Liver (tissue), 8 donors: ENCODE measurements at regions not wholly inside any gene's neighbourhood (a gene's known extent, or its start where the extent isn't known, plus 50 kb on each side); places are given as distances from the start of the nearest gene placed in this dataset.

Experiments
- DNase-seq: peaks from one replicate; pipeline ENCODE4 v3.0.0-alpha.2; 2017; ENCODE audit warnings: low spot score
- H3K27ac ChIP-seq, 2 donors: one replicate each; pipeline ENCODE4 v1.7.0; 2013; ENCODE audit warnings: inconsistent platforms in 2 of 2, low read length in 2 of 2, control low read depth in 1 of 2, low read depth in 1 of 2, mild to moderate bottlenecking in 1 of 2
- H3K27me3 ChIP-seq, 4 donors: one replicate each; pipeline versions ENCODE4 v1.6.1 to v1.7.0; 2013; ENCODE audit warnings: low read length in 3 of 4, inconsistent platforms in 1 of 4, mild to moderate bottlenecking in 1 of 4, moderate library complexity in 1 of 4; ENCODE audit not compliant: control insufficient read depth in 4 of 4, insufficient read depth in 4 of 4
- H3K36me3 ChIP-seq, 4 donors: one replicate each; pipeline versions ENCODE4 v1.6.1 to v1.7.0; 2013; ENCODE audit warnings: low read length in 3 of 4, mild to moderate bottlenecking in 3 of 4, low read depth in 1 of 4, moderate library complexity in 1 of 4; ENCODE audit not compliant: control insufficient read depth in 4 of 4, insufficient read depth in 3 of 4
- H3K4me1 ChIP-seq, 4 donors: one replicate each; pipeline versions ENCODE4 v1.6.1 to v1.7.0; 2013; ENCODE audit warnings: low read length in 3 of 4, mild to moderate bottlenecking in 3 of 4, moderate library complexity in 1 of 4; ENCODE audit not compliant: control insufficient read depth in 4 of 4, insufficient read depth in 4 of 4
- H3K4me3 ChIP-seq, 3 donors: one replicate each; pipeline versions ENCODE4 v1.6.1 to v1.7.0; 2013; ENCODE audit warnings: low read length in 3 of 3, control low read depth in 1 of 3, low read depth in 1 of 3, mild to moderate bottlenecking in 1 of 3
- H3K9ac ChIP-seq, 2 donors: one replicate each; pipeline ENCODE4 v1.7.0; 2013; ENCODE audit warnings: low read length in 2 of 2, mild to moderate bottlenecking in 2 of 2, moderate library complexity in 2 of 2, control low read depth in 1 of 2, low read depth in 1 of 2
- H3K9me3 ChIP-seq, 4 donors: one replicate each; pipeline versions ENCODE4 v1.6.1 to v1.7.0; 2013; ENCODE audit warnings: low read length in 3 of 4; ENCODE audit not compliant: control insufficient read depth in 4 of 4
- EGR1 ChIP-seq, 2 donors: IDR thresholded peaks; 2 replicates each; pipeline ENCODE4 v1.6.1; 2016 to 2018; ENCODE audit warnings: antibody characterized with exemption in 2 of 2, low read depth in 2 of 2
- FOXA1 ChIP-seq: IDR thresholded peaks from 2 replicates; pipeline ENCODE4 v1.6.1; 2016; ENCODE audit warnings: antibody characterized with exemption
- FOXA2 ChIP-seq: IDR thresholded peaks from 2 replicates; pipeline ENCODE4 v1.6.1; 2016; ENCODE audit warnings: antibody characterized with exemption
- GABPA ChIP-seq, 2 donors: IDR thresholded peaks in 1 of 2; conservative IDR thresholded peaks in 1 of 2; 2 replicates each; pipeline ENCODE4 v1.6.1; 2016; ENCODE audit warnings: antibody characterized with exemption in 2 of 2, mild to moderate bottlenecking in 1 of 2, moderate library complexity in 1 of 2
- HNF4A ChIP-seq, 2 donors: conservative IDR thresholded peaks; 2 replicates each; pipeline ENCODE4 v1.6.1; 2016; ENCODE audit warnings: antibody characterized with exemption in 2 of 2, mild to moderate bottlenecking in 2 of 2
- HNF4G ChIP-seq: IDR thresholded peaks from 2 replicates; pipeline ENCODE4 v1.6.1; 2016; ENCODE audit warnings: antibody characterized with exemption
- JUND ChIP-seq, 2 donors: IDR thresholded peaks; 2 replicates each; pipeline ENCODE4 v1.6.1; 2016; ENCODE audit warnings: antibody characterized with exemption in 2 of 2
- MAX ChIP-seq: IDR thresholded peaks from 2 replicates; pipeline ENCODE4 v1.6.1; 2016; ENCODE audit warnings: antibody characterized with exemption
- NR2F2 ChIP-seq: IDR thresholded peaks from 2 replicates; pipeline ENCODE4 v1.6.1; 2016; ENCODE audit warnings: antibody characterized with exemption
- REST ChIP-seq: IDR thresholded peaks from 2 replicates; pipeline ENCODE4 v1.6.1; 2016; ENCODE audit warnings: antibody characterized with exemption, mild to moderate bottlenecking
- RXRA ChIP-seq, 2 donors: IDR thresholded peaks; 2 replicates each; pipeline ENCODE4 v1.6.1; 2017 to 2018; ENCODE audit warnings: antibody characterized with exemption in 2 of 2, mild to moderate bottlenecking in 1 of 2
- SP1 ChIP-seq: IDR thresholded peaks from 2 replicates; pipeline ENCODE4 v1.6.1; 2018; ENCODE audit warnings: antibody characterized with exemption, mild to moderate bottlenecking
- TAF1 ChIP-seq: conservative IDR thresholded peaks from 2 replicates; pipeline ENCODE4 v1.6.1; 2016; ENCODE audit warnings: antibody characterized with exemption, mild to moderate bottlenecking
- YY1 ChIP-seq: IDR thresholded peaks from 2 replicates; pipeline ENCODE4 v1.6.1; 2016; ENCODE audit warnings: antibody characterized with exemption, mild to moderate bottlenecking
- WGBS: extraction: QIAGEN DNeasy Blood & Tissue Kit; methylation state at CpG from one replicate; pipeline ENCODE4 v1.1.7; 2013; 5-methylcytosine and 5-hydroxymethylcytosine counted together
- TF ChIP-seq, protein P1 (sequence below): fragments of 150-350 bp; IDR thresholded peaks from 2 replicates; pipeline ENCODE4 v1.5.1; 2017; ENCODE audit warnings: improper control_type of control experiment, low read depth, low read length; ENCODE audit not compliant: missing input control
- TF ChIP-seq, protein P2 (sequence below): IDR thresholded peaks from 2 replicates; pipeline ENCODE4 v1.6.1; 2016; ENCODE audit warnings: antibody characterized with exemption
- donor health status: healthy.
- donor health status: healthy.
- donor health status: healthy.
- donor health status: healthy.
- donor health status: healthy.

GRCh38 chr10:125510998-125511397 lies 172.0 kb downstream of the TEX36 start:
- peaks cover 0 to 6% (median 2%) of the 10 kb centered on the region in 4 donors for H3K27me3 ChIP-seq
- H3K9ac ChIP-seq: no peak overlapping the region
- H3K36me3 ChIP-seq: no peaks in the 10 kb centered on the region
- H3K4me3 ChIP-seq: no peak overlapping the region
- DNase-seq: no peak
- no peaks in the 10 kb centered on the region for H3K4me1 ChIP-seq
- TF ChIP-seq NR2F2 (no peak), GABPA (IDR thresholded peaks at IDR 0.05 in 1 of 2, conservative IDR thresholded peaks at IDR 0.05 in 1 of 2) (no peak), FOXA2 (no peak), YY1 (no peak), EGR1 (IDR thresholded peaks at IDR 0.05; ENCODE audit: low read depth in 2 of 2) (no peak), MAX (no peak), JUND (IDR thresholded peaks at IDR 0.05) (no peak), TAF1 (no peak), RXRA (IDR thresholded peaks at IDR 0.05) (no peak), REST (no peak), HNF4A (conservative IDR thresholded peaks at IDR 0.05) (no peak), FOXA1 (no peak), HNF4G (no peak)
- TF ChIP-seq, protein P1, sequence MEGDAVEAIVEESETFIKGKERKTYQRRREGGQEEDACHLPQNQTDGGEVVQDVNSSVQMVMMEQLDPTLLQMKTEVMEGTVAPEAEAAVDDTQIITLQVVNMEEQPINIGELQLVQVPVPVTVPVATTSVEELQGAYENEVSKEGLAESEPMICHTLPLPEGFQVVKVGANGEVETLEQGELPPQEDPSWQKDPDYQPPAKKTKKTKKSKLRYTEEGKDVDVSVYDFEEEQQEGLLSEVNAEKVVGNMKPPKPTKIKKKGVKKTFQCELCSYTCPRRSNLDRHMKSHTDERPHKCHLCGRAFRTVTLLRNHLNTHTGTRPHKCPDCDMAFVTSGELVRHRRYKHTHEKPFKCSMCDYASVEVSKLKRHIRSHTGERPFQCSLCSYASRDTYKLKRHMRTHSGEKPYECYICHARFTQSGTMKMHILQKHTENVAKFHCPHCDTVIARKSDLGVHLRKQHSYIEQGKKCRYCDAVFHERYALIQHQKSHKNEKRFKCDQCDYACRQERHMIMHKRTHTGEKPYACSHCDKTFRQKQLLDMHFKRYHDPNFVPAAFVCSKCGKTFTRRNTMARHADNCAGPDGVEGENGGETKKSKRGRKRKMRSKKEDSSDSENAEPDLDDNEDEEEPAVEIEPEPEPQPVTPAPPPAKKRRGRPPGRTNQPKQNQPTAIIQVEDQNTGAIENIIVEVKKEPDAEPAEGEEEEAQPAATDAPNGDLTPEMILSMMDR: no peak
- TF ChIP-seq, protein P2, sequence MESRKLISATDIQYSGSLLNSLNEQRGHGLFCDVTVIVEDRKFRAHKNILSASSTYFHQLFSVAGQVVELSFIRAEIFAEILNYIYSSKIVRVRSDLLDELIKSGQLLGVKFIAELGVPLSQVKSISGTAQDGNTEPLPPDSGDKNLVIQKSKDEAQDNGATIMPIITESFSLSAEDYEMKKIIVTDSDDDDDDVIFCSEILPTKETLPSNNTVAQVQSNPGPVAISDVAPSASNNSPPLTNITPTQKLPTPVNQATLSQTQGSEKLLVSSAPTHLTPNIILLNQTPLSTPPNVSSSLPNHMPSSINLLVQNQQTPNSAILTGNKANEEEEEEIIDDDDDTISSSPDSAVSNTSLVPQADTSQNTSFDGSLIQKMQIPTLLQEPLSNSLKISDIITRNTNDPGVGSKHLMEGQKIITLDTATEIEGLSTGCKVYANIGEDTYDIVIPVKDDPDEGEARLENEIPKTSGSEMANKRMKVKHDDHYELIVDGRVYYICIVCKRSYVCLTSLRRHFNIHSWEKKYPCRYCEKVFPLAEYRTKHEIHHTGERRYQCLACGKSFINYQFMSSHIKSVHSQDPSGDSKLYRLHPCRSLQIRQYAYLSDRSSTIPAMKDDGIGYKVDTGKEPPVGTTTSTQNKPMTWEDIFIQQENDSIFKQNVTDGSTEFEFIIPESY: no peak
- H3K9me3 ChIP-seq: no peaks in the 10 kb centered on the region
- WGBS: 87% methylated on average over 9 of the region's 9 CpGs
- no peak overlapping the region for H3K27ac ChIP-seq

DNA sequence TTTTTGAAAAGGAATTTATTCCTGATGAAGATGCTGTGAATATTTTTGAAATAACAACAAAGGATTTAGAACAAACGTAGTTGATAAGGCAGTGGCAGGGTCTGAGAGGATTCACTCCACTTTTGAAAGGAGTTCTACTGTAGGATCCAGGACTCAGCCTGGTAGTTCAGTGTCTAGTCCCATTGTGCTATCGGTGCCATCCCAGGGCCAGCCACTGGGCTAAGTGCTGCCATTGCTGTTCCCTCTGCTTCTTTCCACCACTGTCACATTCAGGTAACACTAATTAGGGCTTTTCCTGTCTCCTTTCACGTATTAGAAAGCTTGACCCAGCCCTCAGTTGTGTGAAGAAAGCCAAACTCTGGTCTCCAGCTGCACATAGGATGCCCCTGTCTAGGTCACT lies 177.3 kb downstream of the TEX36 start:
- Histone ChIP-seq H3K27ac (no peak overlapping the region), H3K9me3 (no peaks in the 10 kb centered on the region), H3K27me3 (peaks cover 0 to 3% (median 0%) of the 10 kb centered on the region in 4 donors), H3K4me1 (no peaks in the 10 kb centered on the region), H3K4me3 (no peak overlapping the region), H3K9ac (no peak overlapping the region), H3K36me3 (no peaks in the 10 kb centered on the region)
- no peak for DNase-seq
- WGBS: 58% methylated on average over 3 of the region's 3 CpGs
- no peak for TF ChIP-seq SP1
- no peak for TF ChIP-seq EGR1 (IDR thresholded peaks at IDR 0.05; ENCODE audit: low read depth in 2 of 2)
- TF ChIP-seq HNF4A (conservative IDR thresholded peaks at IDR 0.05): no peak
- no peak for TF ChIP-seq NR2F2
- no peak for TF ChIP-seq FOXA1
- no peak for TF ChIP-seq YY1
- TF ChIP-seq JUND (IDR thresholded peaks at IDR 0.05): no peak
- TF ChIP-seq TAF1: no peak
